ENCODE measurements at regions not wholly inside any gene's neighbourhood (a gene's known extent, or its start where the extent isn't known, plus 50 kb on each side); places are given as distances from the start of the nearest gene placed in this dataset.
A peak's percentile ranks its signal among the peaks of the same experiment; 100 is the strongest.

DNA sequence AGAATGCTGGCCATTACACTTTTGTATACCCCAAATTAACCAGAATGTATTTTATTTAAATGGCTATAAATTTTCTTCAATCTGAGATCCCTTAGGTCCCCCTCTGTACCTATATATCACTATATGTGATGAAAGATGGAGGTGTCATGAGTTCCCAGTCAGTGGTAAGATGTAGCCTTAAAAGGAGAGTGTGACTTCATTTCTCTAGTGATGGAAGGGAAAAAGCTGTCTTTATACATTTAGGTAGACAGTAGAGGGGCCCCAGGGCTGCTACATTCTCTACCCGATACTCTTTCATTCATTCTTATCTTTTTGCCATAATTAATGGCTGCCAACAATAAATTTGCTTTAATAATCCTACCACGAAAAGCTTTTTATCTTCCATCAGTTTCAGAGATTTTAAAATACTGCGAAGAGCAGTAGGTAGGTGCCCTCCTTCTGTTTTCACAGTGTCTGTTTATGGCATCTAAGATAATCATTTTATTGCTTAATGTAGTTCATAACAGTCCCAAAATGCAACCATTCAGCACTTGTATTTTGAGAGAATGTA, 301.3 kb downstream of the ZNF608 start:
- no peaks in the 10 kb centered on the region for H4K20me1 ChIP-seq (replicated peaks in 1 of 2; ENCODE audit: control insufficient read depth in 1 of 2, insufficient read depth in 2 of 2, low read length in 2 of 2)
- H3K27me3 ChIP-seq (replicated peaks in 1 of 4; ENCODE audit: control insufficient read depth in 3 of 4, extremely low read depth in 1 of 4, insufficient read depth in 3 of 4, low read length in 3 of 4) = peaks cover 0 to 2% (median 0%) of the 10 kb centered on the region in 4 experiments; a peak in 1 of 7 replicates
- DNase-seq (ENCODE audit: low read depth in 1 of 2, low spot score in 2 of 2) (no peak), FAIRE-seq (no peak)
- H3K36me3 ChIP-seq (ENCODE audit: control insufficient read depth in 2 of 4, insufficient read depth in 4 of 4, low read length in 3 of 4) = no peaks in the 10 kb centered on the region
- H3K23ac ChIP-seq (ENCODE audit: insufficient read length) = no peak overlapping the region
- no peaks in the 10 kb centered on the region for H3K79me2 ChIP-seq (ENCODE audit: control insufficient read depth in 1 of 2, insufficient read depth in 2 of 2, low read length in 2 of 2)
- no peak overlapping the region for H2AK5ac ChIP-seq (ENCODE audit: low read depth, low read length)
- H3K14ac ChIP-seq (ENCODE audit: insufficient read length) = no peak overlapping the region
- H2AFZ ChIP-seq (ENCODE audit: low read length) = no peak overlapping the region
- H2BK12ac ChIP-seq (ENCODE audit: low read depth, low read length) = no peak overlapping the region
- peaks cover 0 to 4% (median 0%) of the 10 kb centered on the region in 4 experiments; a peak in 2 of 7 replicates for H3K4me1 ChIP-seq (replicated peaks in 1 of 4; ENCODE audit: control insufficient read depth in 3 of 4, insufficient read depth in 4 of 4, low read length in 3 of 4)
- no peak overlapping the region for H3K56ac ChIP-seq (replicated peaks; ENCODE audit: insufficient read length, low read depth, low read length)
- no peak overlapping the region for H4K8ac ChIP-seq (ENCODE audit: extremely low read depth, insufficient read depth, low read length)
- H3K23me2 ChIP-seq (ENCODE audit: low read depth, low read length) = no peaks in the 10 kb centered on the region
- H4K91ac ChIP-seq (replicated peaks; ENCODE audit: insufficient read length, low read length) = no peak overlapping the region
- no peak overlapping the region for H2BK5ac ChIP-seq (ENCODE audit: low read depth, low read length)
- no peak overlapping the region for H2BK15ac ChIP-seq (ENCODE audit: low read length)
- no peak overlapping the region for H3K4ac ChIP-seq (replicated peaks; ENCODE audit: insufficient read length, low read depth, low read length)
- H3K4me2 ChIP-seq (ENCODE audit: insufficient read depth in 1 of 2, low read depth in 2 of 2, low read length in 2 of 2) = no peak overlapping the region
- CTCF ChIA-PET (ENCODE audit: partially characterized antibody) = no interaction called here
- no peaks in the 10 kb centered on the region for H3K9me3 ChIP-seq (ENCODE audit: insufficient read depth in 2 of 2, low read depth in 1 of 2, low read length in 1 of 2)
- no peak overlapping the region for H3K9ac ChIP-seq (replicated peaks in 1 of 4; ENCODE audit: extremely low read depth in 1 of 4, low read depth in 3 of 4, low read length in 3 of 4)
- H4K5ac ChIP-seq (ENCODE audit: insufficient read length, low read depth, low read length) = no peak overlapping the region
- H3K4me3 ChIP-seq (ENCODE audit: extremely low read depth in 1 of 4, insufficient read depth in 2 of 4, low read depth in 3 of 4, low read length in 4 of 4) = no peak overlapping the region
- POLR2A ChIA-PET (ENCODE audit: partially characterized antibody) = no interaction called here
- no peaks in the 10 kb centered on the region for H3K79me1 ChIP-seq (ENCODE audit: low read depth, low read length)
- no peak overlapping the region for H2BK120ac ChIP-seq (replicated peaks; ENCODE audit: low read depth, low read length)
- WGBS, 2 experiments (ENCODE audit: extremely low coverage in 1 of 2, insufficient coverage in 1 of 2, insufficient read length in 1 of 2, insufficient replicate concordance in 2 of 2, low coverage in 1 of 2, low lambda C conversion rate in 2 of 2, missing lambda C conversion rate in 1 of 2) = 90% methylated on average over 3 of the region's 3 CpGs; no CpG with 5 or more reads in 1 of the 2 experiments
- H3K27ac ChIP-seq (ENCODE audit: low read depth, low read length) = no peak overlapping the region
- peak overlapping the region; percentile 82; the same call in 1 of the 2 replicates for H2BK20ac ChIP-seq (ENCODE audit: low read length)
- H3K18ac ChIP-seq (ENCODE audit: extremely low read depth, low read length) = no peak overlapping the region
- no peak for TF ChIP-seq EGR1 (IDR thresholded peaks at IDR 0.05; ENCODE audit: borderline replicate concordance, low read depth, low read length)
- TF ChIP-seq, protein P1, sequence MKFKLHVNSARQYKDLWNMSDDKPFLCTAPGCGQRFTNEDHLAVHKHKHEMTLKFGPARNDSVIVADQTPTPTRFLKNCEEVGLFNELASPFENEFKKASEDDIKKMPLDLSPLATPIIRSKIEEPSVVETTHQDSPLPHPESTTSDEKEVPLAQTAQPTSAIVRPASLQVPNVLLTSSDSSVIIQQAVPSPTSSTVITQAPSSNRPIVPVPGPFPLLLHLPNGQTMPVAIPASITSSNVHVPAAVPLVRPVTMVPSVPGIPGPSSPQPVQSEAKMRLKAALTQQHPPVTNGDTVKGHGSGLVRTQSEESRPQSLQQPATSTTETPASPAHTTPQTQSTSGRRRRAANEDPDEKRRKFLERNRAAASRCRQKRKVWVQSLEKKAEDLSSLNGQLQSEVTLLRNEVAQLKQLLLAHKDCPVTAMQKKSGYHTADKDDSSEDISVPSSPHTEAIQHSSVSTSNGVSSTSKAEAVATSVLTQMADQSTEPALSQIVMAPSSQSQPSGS (IDR thresholded peaks at IDR 0.05; ENCODE audit: low read length) = no peak
- TF ChIP-seq ZNF274 (IDR thresholded peaks at IDR 0.05; ENCODE audit: borderline replicate concordance, extremely low read depth, low read length) = no peak
- no peak for TF ChIP-seq CTBP2 (IDR thresholded peaks at IDR 0.05; ENCODE audit: borderline replicate concordance, insufficient read depth, insufficient read length, low read length)
- TF ChIP-seq EZH2 (IDR thresholded peaks at IDR 0.05; ENCODE audit: low read depth, low read length, severe bottlenecking) = no peak
- no peak for TF ChIP-seq CBX8 (IDR thresholded peaks at IDR 0.05; ENCODE audit: borderline replicate concordance, low read depth, low read length)
- TF ChIP-seq SUZ12 (IDR thresholded peaks at IDR 0.05; ENCODE audit: low read length) = no peak
- TF ChIP-seq RNF2 (IDR thresholded peaks at IDR 0.05; ENCODE audit: borderline replicate concordance, low read depth, low read length, missing control alignments, poor library complexity, severe bottlenecking) = no peak
- no peak for TF ChIP-seq PHF8 (conservative IDR thresholded peaks at IDR 0.05; ENCODE audit: low read depth, low read length)
- TF ChIP-seq NRF1 (IDR thresholded peaks at IDR 0.05; ENCODE audit: low read depth, low read length) = no peak
- TF ChIP-seq BRCA1 (IDR thresholded peaks at IDR 0.05; ENCODE audit: low read depth, low read length) = no peak
- no peak for TF ChIP-seq TEAD4 (IDR thresholded peaks at IDR 0.05; ENCODE audit: low read depth, low read length)

Measured in H1 (cell line).